ACC112 (cell line): ENCODE measurements at regions not wholly inside any gene's neighbourhood (a gene's known extent, or its start where the extent isn't known, plus 50 kb on each side); places are given as distances from the start of the nearest gene placed in this dataset.

Experiments used
- H2AFZ ChIP-seq: fragments of 200-600 bp; sonication (generic); one replicate; pipeline ENCODE4 v1.6.0; 2017; ENCODE audit warnings: antibody characterized with exemption, low read length; ENCODE audit not compliant: unreplicated experiment
- H3K27ac ChIP-seq: fragments of 200-600 bp; sonication (generic); 2 replicates; pipeline ENCODE4 v1.5.1; 2014; ENCODE audit warnings: low read depth, mild to moderate bottlenecking, antibody characterized with exemption, low read length, moderate library complexity
- H3K27me3 ChIP-seq: fragments of 200-600 bp; sonication (generic); 2 replicates; pipeline ENCODE4 v1.6.1; 2014; ENCODE audit warnings: mild to moderate bottlenecking, antibody characterized with exemption, low read length, moderate library complexity, mixed read lengths; ENCODE audit not compliant: insufficient read depth
- H3K36me3 ChIP-seq: fragments of 200-600 bp; sonication (generic); 2 replicates; pipeline ENCODE4 v1.6.1; 2016; ENCODE audit warnings: mild to moderate bottlenecking, antibody characterized with exemption, low read length, moderate library complexity, mixed read lengths; ENCODE audit not compliant: insufficient read depth
- H3K4me1 ChIP-seq: fragments of 200-600 bp; sonication (generic); one replicate; pipeline ENCODE4 v1.6.1; 2016; ENCODE audit warnings: low read length, mixed read lengths; ENCODE audit not compliant: insufficient read depth, unreplicated experiment, control insufficient read depth
- H3K4me3 ChIP-seq: fragments of 200-600 bp; sonication (generic); 2 replicates; pipeline ENCODE4 v1.5.1; 2014; ENCODE audit warnings: mild to moderate bottlenecking, low read depth, low read length
- H3K79me2 ChIP-seq: fragments of 200-600 bp; sonication (generic); one replicate; pipeline ENCODE4 v1.6.0; 2016; ENCODE audit warnings: low read length; ENCODE audit not compliant: control insufficient read depth, unreplicated experiment, insufficient read depth

DNA sequence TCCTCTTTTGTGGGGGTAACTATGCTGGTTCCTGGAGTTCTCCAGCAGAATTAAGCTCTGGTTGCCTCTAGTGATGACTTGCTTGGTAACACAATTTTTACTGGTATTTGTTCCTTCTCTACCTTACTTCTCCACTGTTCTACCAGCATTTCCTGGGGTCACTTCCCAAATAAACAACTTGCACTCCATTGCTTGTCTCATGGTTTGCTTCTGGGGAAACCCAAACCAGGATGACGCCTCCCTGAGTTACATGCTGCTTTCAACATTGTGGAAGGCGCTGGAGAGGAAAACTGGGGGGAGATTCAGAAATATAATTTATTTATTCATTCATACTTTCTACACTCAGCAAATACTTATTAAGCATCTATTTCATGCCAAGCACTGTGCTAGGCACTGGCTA, 55.3 kb upstream of the AK4 start:
- Histone ChIP-seq H3K27me3 (no peaks in the 10 kb centered on the region; the same call in 1 of the 2 replicates), H3K4me3 (no peak overlapping the region), H3K4me1 (no peaks in the 10 kb centered on the region), H3K36me3 (no peaks in the 10 kb centered on the region), H3K79me2 (no peaks in the 10 kb centered on the region), H3K27ac (no peak overlapping the region), H2AFZ (no peak overlapping the region)

DNA sequence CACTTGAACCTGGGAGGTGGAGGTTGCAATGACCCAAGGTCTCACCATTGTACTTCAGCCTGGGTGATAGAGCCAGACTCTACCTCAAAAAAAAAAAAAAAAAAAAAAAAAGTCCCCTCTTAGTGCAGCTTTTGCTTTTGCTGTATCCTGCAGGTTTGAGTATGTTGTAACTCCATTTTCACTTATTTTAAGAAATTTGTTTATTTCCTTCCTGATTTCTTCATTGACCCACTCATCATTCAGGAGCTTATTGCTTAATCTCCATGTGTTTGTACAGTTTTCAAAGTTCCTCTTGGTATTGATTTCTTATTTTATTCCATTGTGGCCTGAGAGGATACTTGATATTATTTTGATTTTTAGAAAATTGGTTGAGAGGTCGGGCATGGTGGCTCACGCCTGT, 50.9 kb upstream of the AK4 start:
- no peaks in the 10 kb centered on the region for H3K79me2 ChIP-seq
- no peak overlapping the region for H3K27ac ChIP-seq
- no peak overlapping the region for H3K4me3 ChIP-seq
- H2AFZ ChIP-seq, result no peak overlapping the region
- no peaks in the 10 kb centered on the region for H3K4me1 ChIP-seq
- no peaks in the 10 kb centered on the region for H3K36me3 ChIP-seq
- no peaks in the 10 kb centered on the region; the same call in 1 of the 2 replicates for H3K27me3 ChIP-seq
